Neural crest cell (in vitro differentiated cells): ENCODE measurements at regions not wholly inside any gene's neighbourhood (a gene's known extent, or its start where the extent isn't known, plus 50 kb on each side); places are given as distances from the start of the nearest gene placed in this dataset.

Source experiments
- DNase-seq: peaks from one replicate; pipeline ENCODE4 v3.0.0; 2021; ENCODE audit warnings: low read depth, mixed read lengths, low spot score
- H3K27ac Mint-ChIP-seq: one replicate; pipeline ENCODE4 v1.8.0; 2021; ENCODE audit warnings: mild to moderate bottlenecking, mixed read lengths; ENCODE audit not compliant: unreplicated experiment
- H3K27me3 Mint-ChIP-seq: 2 replicates; pipeline ENCODE4 v1.8.0; 2021; ENCODE audit warnings: low read depth, mild to moderate bottlenecking, mixed read lengths
- H3K36me3 Mint-ChIP-seq: 2 replicates; pipeline ENCODE4 v1.8.0; 2021; ENCODE audit warnings: low read depth, mild to moderate bottlenecking, mixed read lengths
- H3K4me1 Mint-ChIP-seq: 2 replicates; pipeline ENCODE4 v1.8.0; 2021; ENCODE audit warnings: mixed read lengths
- H3K4me3 Mint-ChIP-seq: one replicate; pipeline ENCODE4 v1.8.0; 2021; ENCODE audit warnings: mild to moderate bottlenecking, mixed read lengths
- H3K9me3 Mint-ChIP-seq: 2 replicates; pipeline ENCODE4 v1.8.0; 2021; ENCODE audit warnings: mixed read lengths
- TF ChIP-seq, protein P1 (sequence below): fragments of 200-600 bp; sonication (generic); conservative IDR thresholded peaks from 2 replicates; pipeline ENCODE4 v1.5.0; 2021; ENCODE audit warnings: antibody characterized with exemption, mild to moderate bottlenecking

DNA sequence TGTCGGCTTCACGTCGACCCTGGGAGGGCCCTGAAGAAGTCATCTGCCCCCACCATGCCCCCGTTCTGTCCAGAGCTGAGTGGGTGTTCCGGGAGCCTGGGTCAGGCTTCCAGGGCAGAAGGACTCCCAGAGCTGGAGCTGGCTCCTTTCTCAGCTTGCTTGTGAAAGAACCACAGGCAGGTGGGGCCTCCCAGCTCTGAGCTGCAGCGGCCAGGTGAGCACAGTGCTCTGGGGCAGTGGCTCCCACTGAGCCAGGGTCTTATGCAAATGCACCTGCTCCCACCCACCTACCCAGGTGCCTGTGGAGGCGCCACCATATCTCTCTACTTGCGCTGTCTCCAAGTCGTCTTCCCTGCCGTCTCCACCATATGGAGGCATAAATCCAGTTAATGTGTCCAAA, 140.0 kb upstream of the RPL38 start:
- H3K4me3 Mint-ChIP-seq = no peak overlapping the region
- H3K27me3 Mint-ChIP-seq = peaks cover 8% of the 10 kb centered on the region
- H3K9me3 Mint-ChIP-seq = no peaks in the 10 kb centered on the region
- DNase-seq = no peak
- TF ChIP-seq, protein P1, sequence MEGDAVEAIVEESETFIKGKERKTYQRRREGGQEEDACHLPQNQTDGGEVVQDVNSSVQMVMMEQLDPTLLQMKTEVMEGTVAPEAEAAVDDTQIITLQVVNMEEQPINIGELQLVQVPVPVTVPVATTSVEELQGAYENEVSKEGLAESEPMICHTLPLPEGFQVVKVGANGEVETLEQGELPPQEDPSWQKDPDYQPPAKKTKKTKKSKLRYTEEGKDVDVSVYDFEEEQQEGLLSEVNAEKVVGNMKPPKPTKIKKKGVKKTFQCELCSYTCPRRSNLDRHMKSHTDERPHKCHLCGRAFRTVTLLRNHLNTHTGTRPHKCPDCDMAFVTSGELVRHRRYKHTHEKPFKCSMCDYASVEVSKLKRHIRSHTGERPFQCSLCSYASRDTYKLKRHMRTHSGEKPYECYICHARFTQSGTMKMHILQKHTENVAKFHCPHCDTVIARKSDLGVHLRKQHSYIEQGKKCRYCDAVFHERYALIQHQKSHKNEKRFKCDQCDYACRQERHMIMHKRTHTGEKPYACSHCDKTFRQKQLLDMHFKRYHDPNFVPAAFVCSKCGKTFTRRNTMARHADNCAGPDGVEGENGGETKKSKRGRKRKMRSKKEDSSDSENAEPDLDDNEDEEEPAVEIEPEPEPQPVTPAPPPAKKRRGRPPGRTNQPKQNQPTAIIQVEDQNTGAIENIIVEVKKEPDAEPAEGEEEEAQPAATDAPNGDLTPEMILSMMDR = no peak
- peaks cover 3% of the 10 kb centered on the region for H3K4me1 Mint-ChIP-seq
- no peak overlapping the region for H3K27ac Mint-ChIP-seq
- no peaks in the 10 kb centered on the region for H3K36me3 Mint-ChIP-seq

DNA sequence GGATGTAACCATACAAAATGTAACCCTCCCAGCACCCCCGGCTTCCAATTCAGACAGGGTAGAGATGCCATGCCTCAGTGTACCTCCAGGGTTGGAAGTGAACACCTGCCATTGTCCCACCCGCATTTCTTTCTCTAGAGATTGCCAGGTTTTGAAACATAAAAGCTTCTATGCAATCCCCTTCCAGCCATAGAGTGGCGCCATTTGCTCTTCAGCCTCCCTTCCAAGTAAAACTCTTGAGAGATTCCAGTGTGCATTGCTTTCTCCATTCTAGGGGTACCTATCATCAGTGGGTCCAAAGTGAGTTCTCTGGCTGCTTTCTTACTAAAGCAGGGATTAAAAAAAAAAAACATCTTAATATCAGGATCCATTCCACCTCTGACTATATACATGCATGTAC, 133.1 kb upstream of the RPL38 start:
- Mint-ChIP-seq H3K4me3 (no peak overlapping the region), H3K9me3 (peaks cover 17% of the 10 kb centered on the region), H3K4me1 (no peaks in the 10 kb centered on the region), H3K36me3 (no peaks in the 10 kb centered on the region), H3K27ac (no peak overlapping the region), H3K27me3 (peaks cover 2% of the 10 kb centered on the region)
- DNase-seq = no peak
- TF ChIP-seq, protein P1 = no peak

DNA sequence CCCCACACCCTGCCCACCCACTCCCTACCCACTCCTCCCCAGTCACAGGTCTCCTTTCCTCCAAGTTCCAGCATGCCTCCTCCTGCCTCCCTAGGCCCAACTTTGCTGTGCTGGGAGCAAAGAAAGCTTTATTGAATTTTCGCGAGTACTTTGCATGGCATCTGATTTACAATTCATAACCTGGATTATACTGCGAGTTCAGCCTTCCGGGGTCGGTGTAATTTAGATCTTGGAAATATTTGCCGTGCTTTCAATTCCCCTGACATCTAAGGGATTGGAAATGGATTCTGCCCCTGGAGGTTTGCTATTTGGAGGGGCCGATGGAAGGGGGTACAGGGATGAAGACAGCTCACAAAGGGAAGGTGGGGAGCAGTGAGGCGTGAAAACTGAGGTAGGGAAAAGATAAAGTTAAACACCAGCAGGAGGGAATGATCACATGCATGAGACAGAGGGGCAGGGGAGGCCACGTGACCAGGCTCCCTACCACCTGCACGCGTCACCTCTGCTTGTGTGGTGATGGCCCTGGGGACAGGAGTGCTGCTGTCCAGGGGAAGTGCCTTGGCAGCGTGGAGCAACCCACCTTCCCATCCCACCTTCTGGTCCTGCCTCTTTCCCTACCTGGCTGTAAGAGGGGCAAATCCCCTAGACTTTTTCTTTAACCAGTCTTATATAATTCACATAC, 132.3 kb upstream of the RPL38 start:
- no peak overlapping the region for H3K27ac Mint-ChIP-seq
- peaks cover 2% of the 10 kb centered on the region for H3K27me3 Mint-ChIP-seq
- H3K4me1 Mint-ChIP-seq = no peaks in the 10 kb centered on the region
- no peaks in the 10 kb centered on the region for H3K36me3 Mint-ChIP-seq
- H3K4me3 Mint-ChIP-seq = no peak overlapping the region
- peaks cover 17% of the 10 kb centered on the region for H3K9me3 Mint-ChIP-seq
- TF ChIP-seq, protein P1 = no peak
- no peak for DNase-seq

DNA sequence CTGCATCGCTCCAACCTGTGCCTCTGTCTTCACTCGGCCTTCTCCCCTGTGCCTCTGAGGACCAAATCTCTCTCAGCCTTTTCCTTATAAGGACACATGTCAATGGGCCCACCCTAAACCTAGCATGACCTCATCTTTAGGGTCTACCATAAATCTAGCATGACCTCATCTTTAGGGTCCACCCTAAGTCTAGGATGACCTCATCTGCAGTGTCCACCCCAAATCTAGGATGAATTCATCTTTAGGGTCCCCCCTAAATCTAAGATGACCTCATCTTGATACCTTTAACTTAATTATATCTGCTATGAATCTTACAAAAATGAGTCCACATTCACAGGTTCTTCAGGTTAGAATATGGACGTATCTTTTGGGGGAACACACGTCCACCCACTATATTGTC, 131.1 kb upstream of the RPL38 start:
- Mint-ChIP-seq H3K9me3 (peaks cover 17% of the 10 kb centered on the region), H3K4me3 (no peak overlapping the region), H3K27me3 (peaks cover 2% of the 10 kb centered on the region), H3K27ac (no peak overlapping the region), H3K4me1 (no peaks in the 10 kb centered on the region), H3K36me3 (no peaks in the 10 kb centered on the region)
- TF ChIP-seq, protein P1 = no peak
- DNase-seq = no peak

DNA sequence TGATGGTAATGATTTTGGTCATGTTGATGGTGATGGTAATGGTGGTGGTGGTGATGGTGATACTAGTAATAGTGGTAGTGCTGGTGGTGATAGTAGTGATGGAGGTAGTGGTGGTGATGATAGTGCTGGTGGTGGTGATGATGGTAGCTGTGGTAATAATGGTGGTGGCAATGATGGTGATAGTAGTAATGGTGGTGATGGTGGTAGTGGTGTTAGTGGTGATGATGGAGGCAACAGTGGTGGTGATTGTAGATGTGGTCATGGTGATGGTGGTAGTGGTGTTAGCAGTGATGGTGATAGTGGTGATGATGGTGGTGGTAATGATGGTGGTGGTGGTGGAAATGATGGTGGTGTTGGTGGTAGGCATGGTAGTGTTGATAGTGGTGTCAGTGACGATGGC, 127.0 kb upstream of the RPL38 start:
- Mint-ChIP-seq H3K27ac (no peak overlapping the region), H3K27me3 (peaks cover 4% of the 10 kb centered on the region)

More for the DNA sequence above, 127.0 kb upstream of the RPL38 start:
- Mint-ChIP-seq H3K9me3 (peaks cover 14% of the 10 kb centered on the region), H3K4me3 (no peak overlapping the region), H3K4me1 (no peaks in the 10 kb centered on the region), H3K36me3 (no peaks in the 10 kb centered on the region)
- TF ChIP-seq, protein P1 = no peak
- no peak for DNase-seq
